ENCODE measurements at regions not wholly inside any gene's neighbourhood (a gene's known extent, or its start where the extent isn't known, plus 50 kb on each side); places are given as distances from the start of the nearest gene placed in this dataset.
A peak's percentile ranks its signal among the peaks of the same experiment; 100 is the strongest.

- ChIA-PET POLR2A (no interaction called here), CTCF (interaction anchor here (0.7 to 1.4 kb wide), 3 partner anchors 11 to 296 kb away, joined by 3 to 6 read pairs (median 3); no protein-coding TSS in a partner anchor)
- Histone ChIP-seq H3K9me3 (ENCODE audit: control insufficient read depth, insufficient read depth, low read depth, low read length) (no peaks in the 10 kb centered on the region; the same call in 1 of the 2 replicates), H3K27ac (ENCODE audit: extremely low read depth, low read depth, low read length) (no peak overlapping the region), H3K4me3 (ENCODE audit: low read depth, low read length) (no peak overlapping the region), H3K36me3 (ENCODE audit: control insufficient read depth in 2 of 2, insufficient read depth in 1 of 2, low read length in 2 of 2) (no peaks in the 10 kb centered on the region), H3K4me1 (ENCODE audit: control insufficient read depth, insufficient read depth, low read length) (no peaks in the 10 kb centered on the region)
- TF ChIP-seq RBAK (tag by site-specific recombination; IDR thresholded peaks at IDR 0.05): no peak
- TF ChIP-seq ZNF654 (tag by site-specific recombination; IDR thresholded peaks at IDR 0.05; ENCODE audit: low read depth): 0 out of 2 replicates have a peak, but pooled peaks have one; percentile 16
These were observed 312.2 kb downstream of the LRATD1 start for GRCh38 chr2:14944562-14945346.

- ChIA-PET CTCF (interaction anchor here (0.7 kb wide), 1 partner anchor 119 kb away, joined by 3 read pairs; no protein-coding TSS in a partner anchor), POLR2A (no interaction called here)
- Histone ChIP-seq H3K27ac (ENCODE audit: extremely low read depth, low read depth, low read length) (no peak overlapping the region), H3K9me3 (ENCODE audit: control insufficient read depth, insufficient read depth, low read depth, low read length) (no peaks in the 10 kb centered on the region), H3K36me3 (ENCODE audit: control insufficient read depth in 2 of 2, insufficient read depth in 1 of 2, low read length in 2 of 2) (no peaks in the 10 kb centered on the region), H3K4me3 (ENCODE audit: low read depth, low read length) (no peak overlapping the region), H3K4me1 (ENCODE audit: control insufficient read depth, insufficient read depth, low read length) (no peaks in the 10 kb centered on the region)
- TF ChIP-seq ZNF521 (tag by site-specific recombination; IDR thresholded peaks at IDR 0.05): no peak
- TF ChIP-seq ZNF791 (tag by site-specific recombination; IDR thresholded peaks at IDR 0.05): no peak
- no peak for TF ChIP-seq SALL2 (tag by site-specific recombination; IDR thresholded peaks at IDR 0.05; ENCODE audit: borderline replicate concordance)
- no peak for TF ChIP-seq ZNF394 (tag by site-specific recombination; IDR thresholded peaks at IDR 0.05; ENCODE audit: borderline replicate concordance)
- TF ChIP-seq ZNF558 (tag by site-specific recombination; IDR thresholded peaks at IDR 0.05): no peak
- TF ChIP-seq ZFHX2 (tag by site-specific recombination; conservative IDR thresholded peaks at IDR 0.05): no peak
- no peak for TF ChIP-seq ZNF146 (tag by site-specific recombination; IDR thresholded peaks at IDR 0.05)
- no peak for TF ChIP-seq ZNF555 (tag by site-specific recombination; conservative IDR thresholded peaks at IDR 0.05)
- no peak for TF ChIP-seq ZNF561 (tag by site-specific recombination; IDR thresholded peaks at IDR 0.05; ENCODE audit: borderline replicate concordance)
- TF ChIP-seq SCRT1 (tag by site-specific recombination; IDR thresholded peaks at IDR 0.05; ENCODE audit: borderline replicate concordance): no peak
- TF ChIP-seq ZNF366 (tag by site-specific recombination; conservative IDR thresholded peaks at IDR 0.05): no peak
- TF ChIP-seq, protein P1, sequence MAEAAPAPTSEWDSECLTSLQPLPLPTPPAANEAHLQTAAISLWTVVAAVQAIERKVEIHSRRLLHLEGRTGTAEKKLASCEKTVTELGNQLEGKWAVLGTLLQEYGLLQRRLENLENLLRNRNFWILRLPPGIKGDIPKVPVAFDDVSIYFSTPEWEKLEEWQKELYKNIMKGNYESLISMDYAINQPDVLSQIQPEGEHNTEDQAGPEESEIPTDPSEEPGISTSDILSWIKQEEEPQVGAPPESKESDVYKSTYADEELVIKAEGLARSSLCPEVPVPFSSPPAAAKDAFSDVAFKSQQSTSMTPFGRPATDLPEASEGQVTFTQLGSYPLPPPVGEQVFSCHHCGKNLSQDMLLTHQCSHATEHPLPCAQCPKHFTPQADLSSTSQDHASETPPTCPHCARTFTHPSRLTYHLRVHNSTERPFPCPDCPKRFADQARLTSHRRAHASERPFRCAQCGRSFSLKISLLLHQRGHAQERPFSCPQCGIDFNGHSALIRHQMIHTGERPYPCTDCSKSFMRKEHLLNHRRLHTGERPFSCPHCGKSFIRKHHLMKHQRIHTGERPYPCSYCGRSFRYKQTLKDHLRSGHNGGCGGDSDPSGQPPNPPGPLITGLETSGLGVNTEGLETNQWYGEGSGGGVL (tag by site-specific recombination; IDR thresholded peaks at IDR 0.05): no peak
- TF ChIP-seq ZSCAN16 (tag by site-specific recombination; IDR thresholded peaks at IDR 0.05): no peak
- TF ChIP-seq PRDM4 (tag by site-specific recombination; IDR thresholded peaks at IDR 0.05): no peak
- TF ChIP-seq, protein P2, sequence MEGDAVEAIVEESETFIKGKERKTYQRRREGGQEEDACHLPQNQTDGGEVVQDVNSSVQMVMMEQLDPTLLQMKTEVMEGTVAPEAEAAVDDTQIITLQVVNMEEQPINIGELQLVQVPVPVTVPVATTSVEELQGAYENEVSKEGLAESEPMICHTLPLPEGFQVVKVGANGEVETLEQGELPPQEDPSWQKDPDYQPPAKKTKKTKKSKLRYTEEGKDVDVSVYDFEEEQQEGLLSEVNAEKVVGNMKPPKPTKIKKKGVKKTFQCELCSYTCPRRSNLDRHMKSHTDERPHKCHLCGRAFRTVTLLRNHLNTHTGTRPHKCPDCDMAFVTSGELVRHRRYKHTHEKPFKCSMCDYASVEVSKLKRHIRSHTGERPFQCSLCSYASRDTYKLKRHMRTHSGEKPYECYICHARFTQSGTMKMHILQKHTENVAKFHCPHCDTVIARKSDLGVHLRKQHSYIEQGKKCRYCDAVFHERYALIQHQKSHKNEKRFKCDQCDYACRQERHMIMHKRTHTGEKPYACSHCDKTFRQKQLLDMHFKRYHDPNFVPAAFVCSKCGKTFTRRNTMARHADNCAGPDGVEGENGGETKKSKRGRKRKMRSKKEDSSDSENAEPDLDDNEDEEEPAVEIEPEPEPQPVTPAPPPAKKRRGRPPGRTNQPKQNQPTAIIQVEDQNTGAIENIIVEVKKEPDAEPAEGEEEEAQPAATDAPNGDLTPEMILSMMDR (tag by site-specific recombination; IDR thresholded peaks at IDR 0.05): no peak
- TF ChIP-seq, protein P3, sequence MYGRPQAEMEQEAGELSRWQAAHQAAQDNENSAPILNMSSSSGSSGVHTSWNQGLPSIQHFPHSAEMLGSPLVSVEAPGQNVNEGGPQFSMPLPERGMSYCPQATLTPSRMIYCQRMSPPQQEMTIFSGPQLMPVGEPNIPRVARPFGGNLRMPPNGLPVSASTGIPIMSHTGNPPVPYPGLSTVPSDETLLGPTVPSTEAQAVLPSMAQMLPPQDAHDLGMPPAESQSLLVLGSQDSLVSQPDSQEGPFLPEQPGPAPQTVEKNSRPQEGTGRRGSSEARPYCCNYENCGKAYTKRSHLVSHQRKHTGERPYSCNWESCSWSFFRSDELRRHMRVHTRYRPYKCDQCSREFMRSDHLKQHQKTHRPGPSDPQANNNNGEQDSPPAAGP (tag by site-specific recombination; IDR thresholded peaks at IDR 0.05): no peak
- no peak for TF ChIP-seq GLI4 (tag by site-specific recombination; IDR thresholded peaks at IDR 0.05)
- TF ChIP-seq KLF1 (tag by site-specific recombination; IDR thresholded peaks at IDR 0.05): no peak
These were observed 319.2 kb downstream of the LRATD1 start for GRCh38 chr2:14951569-14952285.

Data from HEK293 (cell line).